ENCODE measurements at regions not wholly inside any gene's neighbourhood (a gene's known extent, or its start where the extent isn't known, plus 50 kb on each side); places are given as distances from the start of the nearest gene placed in this dataset.

DNA sequence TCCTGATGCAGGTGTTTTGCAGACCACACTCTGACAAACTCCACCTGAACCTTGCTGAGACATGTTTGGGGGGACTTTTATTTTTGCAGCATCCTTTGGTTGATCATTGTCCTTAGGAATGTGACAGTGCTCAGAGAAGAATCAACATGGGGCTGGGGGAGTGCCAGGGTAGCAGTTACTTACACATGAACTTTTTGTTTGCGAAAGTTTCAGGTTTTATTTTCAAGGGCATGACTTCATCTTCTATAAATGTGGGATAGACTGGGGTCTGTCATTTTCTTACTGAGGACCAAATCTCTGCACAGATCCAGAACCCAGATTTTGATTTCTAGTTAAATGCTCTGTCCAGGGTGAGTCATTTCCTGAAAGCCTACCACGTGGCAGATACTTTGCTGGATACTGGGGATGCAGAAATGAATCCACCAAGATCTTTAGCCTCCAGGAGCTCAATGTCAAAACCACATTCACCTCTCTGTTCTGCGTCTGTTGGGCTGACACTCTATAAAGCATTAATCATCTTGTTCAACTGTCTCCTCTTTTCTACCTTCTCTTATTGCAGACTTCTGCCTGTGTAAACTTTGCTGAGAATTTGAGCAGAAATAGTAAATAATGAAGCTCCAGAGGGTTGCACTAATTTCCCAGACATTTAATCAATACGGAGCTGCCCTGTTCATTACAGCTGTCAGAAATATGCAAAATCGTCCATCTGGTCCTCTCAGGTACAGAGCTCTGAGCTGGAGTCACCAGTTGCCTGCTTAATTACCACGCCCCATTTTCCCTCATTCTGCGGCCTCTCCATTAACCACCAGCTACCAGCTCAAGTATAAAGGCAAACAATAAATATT, 387.9 kb downstream of the MIAT start:
- TF ChIP-seq, protein P1, sequence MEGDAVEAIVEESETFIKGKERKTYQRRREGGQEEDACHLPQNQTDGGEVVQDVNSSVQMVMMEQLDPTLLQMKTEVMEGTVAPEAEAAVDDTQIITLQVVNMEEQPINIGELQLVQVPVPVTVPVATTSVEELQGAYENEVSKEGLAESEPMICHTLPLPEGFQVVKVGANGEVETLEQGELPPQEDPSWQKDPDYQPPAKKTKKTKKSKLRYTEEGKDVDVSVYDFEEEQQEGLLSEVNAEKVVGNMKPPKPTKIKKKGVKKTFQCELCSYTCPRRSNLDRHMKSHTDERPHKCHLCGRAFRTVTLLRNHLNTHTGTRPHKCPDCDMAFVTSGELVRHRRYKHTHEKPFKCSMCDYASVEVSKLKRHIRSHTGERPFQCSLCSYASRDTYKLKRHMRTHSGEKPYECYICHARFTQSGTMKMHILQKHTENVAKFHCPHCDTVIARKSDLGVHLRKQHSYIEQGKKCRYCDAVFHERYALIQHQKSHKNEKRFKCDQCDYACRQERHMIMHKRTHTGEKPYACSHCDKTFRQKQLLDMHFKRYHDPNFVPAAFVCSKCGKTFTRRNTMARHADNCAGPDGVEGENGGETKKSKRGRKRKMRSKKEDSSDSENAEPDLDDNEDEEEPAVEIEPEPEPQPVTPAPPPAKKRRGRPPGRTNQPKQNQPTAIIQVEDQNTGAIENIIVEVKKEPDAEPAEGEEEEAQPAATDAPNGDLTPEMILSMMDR (IDR thresholded peaks at IDR 0.05): no peak
- no peaks in the 10 kb centered on the region for H3K9me3 ChIP-seq
- H3K27me3 ChIP-seq: no peaks in the 10 kb centered on the region
- H3K36me3 ChIP-seq: no peaks in the 10 kb centered on the region
- H3K4me3 ChIP-seq (ENCODE audit: low read depth in 1 of 2, low read length in 1 of 2): no peak overlapping the region
- H3K27ac ChIP-seq: no peak overlapping the region
- no peaks in the 10 kb centered on the region for H3K4me1 ChIP-seq (ENCODE audit: control insufficient read depth in 1 of 2, insufficient read depth in 1 of 2, low read depth in 1 of 2, low read length in 1 of 2)

DNA sequence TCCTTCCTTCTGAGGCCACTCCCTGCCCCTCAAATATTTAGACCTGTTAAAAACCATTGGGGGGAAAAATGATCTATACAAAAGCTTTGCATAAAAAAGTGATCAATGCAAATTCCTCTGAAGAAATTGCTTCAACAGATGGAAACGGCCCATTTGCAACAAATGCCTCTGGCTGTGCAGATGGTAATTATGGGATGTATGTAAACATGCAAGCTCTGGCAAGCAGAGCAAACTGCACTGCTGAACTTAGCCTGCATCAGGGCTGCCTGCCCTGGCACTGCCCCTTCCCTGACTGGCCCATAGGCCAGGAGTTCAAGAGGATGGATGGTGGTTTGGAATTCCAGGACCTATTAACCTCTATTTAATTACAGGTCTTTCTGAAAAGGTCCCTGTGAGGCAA, 388.7 kb downstream of the MIAT start:
- H3K36me3 ChIP-seq: no peaks in the 10 kb centered on the region
- H3K9me3 ChIP-seq: no peaks in the 10 kb centered on the region
- H3K4me3 ChIP-seq (ENCODE audit: low read depth in 1 of 2, low read length in 1 of 2): no peak overlapping the region
- H3K27ac ChIP-seq: no peak overlapping the region
- TF ChIP-seq, protein P1 (IDR thresholded peaks at IDR 0.05): no peak
- H3K27me3 ChIP-seq: no peaks in the 10 kb centered on the region
- no peaks in the 10 kb centered on the region for H3K4me1 ChIP-seq (ENCODE audit: control insufficient read depth in 1 of 2, insufficient read depth in 1 of 2, low read depth in 1 of 2, low read length in 1 of 2)

DNA sequence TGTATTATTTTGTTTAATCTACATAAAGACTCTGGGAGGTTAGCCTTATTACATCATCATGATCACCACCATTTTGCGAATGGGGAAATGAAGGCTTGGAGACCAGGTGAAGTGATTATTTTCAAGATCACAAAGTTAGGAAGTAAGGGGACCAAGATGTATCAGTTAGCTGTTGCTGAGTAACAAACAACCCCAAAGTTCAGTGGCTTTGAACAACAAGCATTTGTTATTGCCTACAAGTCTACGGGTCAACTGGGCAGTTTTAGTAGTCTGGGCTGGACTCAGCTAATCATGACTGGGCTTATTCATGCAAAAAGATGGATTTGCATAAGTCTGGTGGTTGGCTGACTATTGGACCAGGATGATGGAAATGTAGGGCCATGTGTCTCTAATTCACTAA, 389.2 kb downstream of the MIAT start:
- Histone ChIP-seq H3K4me3 (ENCODE audit: low read depth in 1 of 2, low read length in 1 of 2) (no peak overlapping the region), H3K4me1 (ENCODE audit: control insufficient read depth in 1 of 2, insufficient read depth in 1 of 2, low read depth in 1 of 2, low read length in 1 of 2) (no peaks in the 10 kb centered on the region), H3K9me3 (no peaks in the 10 kb centered on the region), H3K27me3 (no peaks in the 10 kb centered on the region), H3K27ac (no peak overlapping the region), H3K36me3 (no peaks in the 10 kb centered on the region)
- TF ChIP-seq, protein P1 (IDR thresholded peaks at IDR 0.05): no peak

DNA sequence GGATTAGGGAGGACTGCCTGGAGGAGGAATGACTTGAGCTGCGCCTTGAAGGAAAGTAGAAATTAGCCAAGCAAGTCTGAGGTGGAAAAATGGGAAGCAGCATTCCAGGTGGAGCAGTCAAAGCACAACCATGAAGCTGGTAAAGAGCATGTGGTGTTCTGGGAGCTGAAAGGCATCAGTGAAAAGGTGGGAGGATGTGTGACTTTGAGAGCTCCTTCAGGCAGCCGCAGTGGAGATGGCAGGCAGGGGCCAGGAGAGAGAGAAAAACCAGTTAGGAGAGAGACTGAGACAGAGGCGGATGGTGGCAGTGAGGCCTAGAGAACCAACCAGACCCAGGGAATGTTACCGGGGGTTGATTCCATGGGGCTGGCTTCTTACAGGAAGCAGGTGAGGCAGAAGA, 393.4 kb downstream of the MIAT start:
- no peaks in the 10 kb centered on the region for H3K36me3 ChIP-seq
- no peaks in the 10 kb centered on the region for H3K9me3 ChIP-seq
- H3K27me3 ChIP-seq: no peaks in the 10 kb centered on the region

DNA sequence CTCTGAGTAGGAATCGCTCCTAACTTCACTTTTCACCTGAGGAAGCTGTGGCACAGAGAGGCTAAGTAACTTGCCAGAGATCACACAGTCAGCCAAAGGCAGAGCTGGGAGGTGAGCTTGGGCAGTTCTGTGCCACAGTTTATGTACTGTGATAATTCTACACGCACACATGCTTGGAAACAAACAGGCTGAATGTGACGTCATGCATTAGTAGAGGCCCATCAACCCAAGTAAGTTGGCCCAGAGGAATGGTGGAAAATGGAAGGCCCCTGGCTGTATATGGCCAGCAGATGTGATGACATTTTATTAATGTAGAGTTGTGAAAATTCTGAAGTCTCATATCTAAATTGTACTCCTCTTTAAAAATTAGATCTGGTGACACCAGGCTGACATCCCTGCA, 394.0 kb downstream of the MIAT start:
- H3K36me3 ChIP-seq: no peaks in the 10 kb centered on the region
- no peak overlapping the region for H3K4me3 ChIP-seq (ENCODE audit: low read depth in 1 of 2, low read length in 1 of 2)
- no peaks in the 10 kb centered on the region for H3K4me1 ChIP-seq (ENCODE audit: control insufficient read depth in 1 of 2, insufficient read depth in 1 of 2, low read depth in 1 of 2, low read length in 1 of 2)
- H3K9me3 ChIP-seq: no peaks in the 10 kb centered on the region
- TF ChIP-seq, protein P1 (IDR thresholded peaks at IDR 0.05): no peak
- H3K27ac ChIP-seq: no peak overlapping the region
- no peaks in the 10 kb centered on the region for H3K27me3 ChIP-seq

More for the DNA sequence above, 393.4 kb downstream of the MIAT start:
- H3K27ac ChIP-seq: no peak overlapping the region
- H3K4me3 ChIP-seq (ENCODE audit: low read depth in 1 of 2, low read length in 1 of 2): no peak overlapping the region
- no peaks in the 10 kb centered on the region for H3K4me1 ChIP-seq (ENCODE audit: control insufficient read depth in 1 of 2, insufficient read depth in 1 of 2, low read depth in 1 of 2, low read length in 1 of 2)
- TF ChIP-seq, protein P1 (IDR thresholded peaks at IDR 0.05): no peak
